ENCODE measurements at regions not wholly inside any gene's neighbourhood (a gene's known extent, or its start where the extent isn't known, plus 50 kb on each side); places are given as distances from the start of the nearest gene placed in this dataset.

DNA sequence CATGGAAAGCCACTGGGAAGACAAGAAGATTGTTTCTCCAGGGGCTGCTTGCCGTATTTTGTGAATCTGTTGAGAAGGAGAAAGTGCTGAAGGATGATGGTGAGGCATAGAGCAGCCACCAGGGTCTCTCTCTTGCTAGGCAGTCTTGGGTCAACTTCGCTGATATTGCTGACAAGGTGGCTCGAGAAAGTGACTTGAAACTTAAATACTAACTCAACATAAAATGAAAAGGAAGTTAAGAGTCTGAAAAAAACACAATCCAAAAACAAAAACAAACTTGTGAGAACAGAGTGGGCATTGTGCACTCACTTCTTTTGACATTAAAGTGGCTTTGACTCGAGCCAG is 90.1 kb downstream of the CHST2 start:
- H3K27me3 ChIP-seq = no peaks in the 10 kb centered on the region
- H3K9me3 ChIP-seq = peaks cover 0 to 8% of the 10 kb centered on the region in 2 donors
- TF ChIP-seq CTCF (IDR thresholded peaks at IDR 0.05) (no peak), POLR2A (IDR thresholded peaks at IDR 0.05) (no peak), POLR2AphosphoS5 (IDR thresholded peaks at IDR 0.05) (no peak)
- H3K27ac ChIP-seq = peak overlapping the region; percentile 48 to 60
- H3K36me3 ChIP-seq = no peaks in the 10 kb centered on the region
- no peak overlapping the region for H3K4me3 ChIP-seq
- intact Hi-C loops (cut with DNase I; ENCODE audit: low total_unique reads) = no loop called here
- no peak for DNase-seq (ENCODE audit: low spot score in 2 of 2)
- H3K4me1 ChIP-seq = no peaks in the 10 kb centered on the region

- H3K27ac ChIP-seq = peak overlapping the region; percentile 48 to 60
- H3K9me3 ChIP-seq = peaks cover 0 to 8% of the 10 kb centered on the region in 2 donors
- TF ChIP-seq POLR2AphosphoS5 (IDR thresholded peaks at IDR 0.05) = no peak
- no peak for TF ChIP-seq POLR2A (IDR thresholded peaks at IDR 0.05)
- no peak for TF ChIP-seq CTCF (IDR thresholded peaks at IDR 0.05)
- intact Hi-C loops (cut with DNase I; ENCODE audit: low total_unique reads) = no loop called here
- no peaks in the 10 kb centered on the region for H3K36me3 ChIP-seq
- DNase-seq (ENCODE audit: low spot score in 2 of 2) = no peak
- H3K4me3 ChIP-seq = no peak overlapping the region
- H3K27me3 ChIP-seq = no peaks in the 10 kb centered on the region
- no peaks in the 10 kb centered on the region for H3K4me1 ChIP-seq
Observed at GRCh38 chr3:143210141-143210540, 90.6 kb downstream of the CHST2 start.

- TF ChIP-seq CTCF (IDR thresholded peaks at IDR 0.05) = no peak
- no peak for TF ChIP-seq POLR2AphosphoS5 (IDR thresholded peaks at IDR 0.05)
- TF ChIP-seq POLR2A (IDR thresholded peaks at IDR 0.05) = no peak
- H3K27ac ChIP-seq = no peak overlapping the region
- H3K9me3 ChIP-seq = no peaks in the 10 kb centered on the region
- H3K4me1 ChIP-seq = no peaks in the 10 kb centered on the region
- DNase-seq (ENCODE audit: low spot score in 2 of 2) = no peak
- intact Hi-C loops (cut with DNase I; ENCODE audit: low total_unique reads) = no loop called here
- H3K36me3 ChIP-seq = no peaks in the 10 kb centered on the region
- no peak overlapping the region for H3K4me3 ChIP-seq
- no peaks in the 10 kb centered on the region for H3K27me3 ChIP-seq
Observed at GRCh38 chr3:143215059-143215458, 95.5 kb downstream of the CHST2 start.

All from breast epithelium (tissue), 4 donors.